OCI-LY7 (cell line): ENCODE measurements at regions not wholly inside any gene's neighbourhood (a gene's known extent, or its start where the extent isn't known, plus 50 kb on each side); places are given as distances from the start of the nearest gene placed in this dataset.

Source experiments
- BruUV-seq: library from RNA; stranded (reverse); fragments of 400-500 nt; replicated peaks from 2 replicates; lab custom pipeline; 2021; lab: Mats Ljungman, UMichigan
- CTCF ChIA-PET: fragments of 300-600 bp; sonication (Branson Sonifier 250); formaldehyde crosslinking; loops from one replicate; lab custom pipeline; 2022; ENCODE audit warnings: antibody characterized with exemption; ENCODE audit not compliant: unreplicated experiment; lab: Charles Lee
- POLR2A ChIA-PET: fragments of 300-600 bp; sonication (Branson Sonifier 250); formaldehyde crosslinking; loops from one replicate; lab custom pipeline; 2022; ENCODE audit warnings: antibody characterized with exemption; lab: Charles Lee
- DNase-seq: peaks from one replicate; pipeline ENCODE4 v3.0.0-alpha.2; 2015; ENCODE audit warnings: low spot score
- H2AFZ ChIP-seq: fragments of 200-600 bp; sonication (generic), shearing (Covaris generic); 2 replicates; pipeline ENCODE4 v1.6.1; 2014; ENCODE audit warnings: mild to moderate bottlenecking, antibody characterized with exemption, low read length, moderate library complexity
- H3K27ac ChIP-seq: fragments of 200-600 bp; sonication (generic); 2 replicates; pipeline ENCODE4 v1.5.1; 2014; ENCODE audit warnings: mixed run types, low read depth, mild to moderate bottlenecking, moderate library complexity, low read length, inconsistent platforms; ENCODE audit not compliant: poor library complexity, severe bottlenecking
- H3K36me3 ChIP-seq: fragments of 200-600 bp; sonication (generic); 2 replicates; pipeline ENCODE4 v1.6.1; 2014; ENCODE audit warnings: mild to moderate bottlenecking, antibody characterized with exemption, low read length, moderate library complexity, mixed read lengths; ENCODE audit not compliant: insufficient read depth
- H3K4me1 ChIP-seq: fragments of 200-600 bp; sonication (generic); 2 replicates; pipeline ENCODE4 v1.5.1; 2014; ENCODE audit warnings: mild to moderate bottlenecking, low read length; ENCODE audit not compliant: insufficient read depth, poor library complexity, severe bottlenecking
- H3K4me2 ChIP-seq: fragments of 200-600 bp; sonication (generic); 2 replicates; pipeline ENCODE4 v1.6.1; 2014; ENCODE audit warnings: mild to moderate bottlenecking, low read length
- H3K4me3 ChIP-seq: fragments of 200-600 bp; sonication (generic); 2 replicates; pipeline ENCODE4 v1.5.1; 2014; ENCODE audit warnings: mild to moderate bottlenecking, low read depth, low read length; ENCODE audit not compliant: poor library complexity, severe bottlenecking
- H3K79me2 ChIP-seq: fragments of 200-600 bp; sonication (generic); 2 replicates; pipeline ENCODE4 v1.6.1; 2016; ENCODE audit warnings: low read depth, mild to moderate bottlenecking, low read length, moderate library complexity, mixed read lengths; ENCODE audit not compliant: insufficient read depth
- H3K9me2 ChIP-seq: fragments of 200-600 bp; sonication (generic); 2 replicates; pipeline ENCODE4 v1.6.1; 2016; ENCODE audit warnings: mild to moderate bottlenecking, low read length, mixed read lengths; ENCODE audit not compliant: insufficient read depth
- H3K9me3 ChIP-seq: fragments of 200-600 bp; sonication (generic); 2 replicates; pipeline ENCODE4 v1.6.1; 2014; ENCODE audit warnings: mild to moderate bottlenecking, mixed run types, low read length, mixed read lengths
- H4K20me1 ChIP-seq: fragments of 200-600 bp; sonication (generic); 2 replicates; pipeline ENCODE4 v1.6.1; 2014; ENCODE audit warnings: mild to moderate bottlenecking, antibody characterized with exemption, low read length, moderate library complexity, mixed read lengths; ENCODE audit not compliant: insufficient read depth
- CTCF ChIP-seq: fragments of 200-600 bp; sonication (generic); conservative IDR thresholded peaks from 2 replicates; pipeline ENCODE4 v1.5.1; 2014; ENCODE audit warnings: mild to moderate bottlenecking, antibody characterized with exemption, low read length, moderate library complexity, mixed read lengths
- EZH2phosphoT487 ChIP-seq: fragments of 200-600 bp; sonication (generic); IDR thresholded peaks from 2 replicates; pipeline ENCODE4 v1.6.1; 2018; ENCODE audit warnings: low read depth, borderline replicate concordance, mild to moderate bottlenecking, mixed run types, antibody characterized with exemption, low read length, moderate library complexity, mixed read lengths
- intact Hi-C: fragments of 100-400 bp; cut with micrococcal nuclease; formaldehyde crosslinking; loops from one replicate; pipeline ENCODE4 v1.10.0; 2022; ENCODE audit not compliant: unreplicated experiment

GRCh38 chr4:133424605-133425004 lies 275.5 kb downstream of the PCDH10 start:
- no peak for DNase-seq
- no peak for TF ChIP-seq EZH2phosphoT487
- TF ChIP-seq CTCF = no peak
- no peaks in the 10 kb centered on the region for H3K79me2 ChIP-seq
- BruUV-seq = no TSS peak
- no peaks in the 10 kb centered on the region for H3K9me3 ChIP-seq
- intact Hi-C loops = no loop called here
- CTCF ChIA-PET = no interaction called here
- no peaks in the 10 kb centered on the region for H3K9me2 ChIP-seq
- POLR2A ChIA-PET = interaction anchor here (0.7 kb wide), 1 partner anchor 10 kb away, joined by 3 read pairs; no protein-coding TSS in a partner anchor
- no peak overlapping the region for H3K27ac ChIP-seq
- H3K36me3 ChIP-seq = no peaks in the 10 kb centered on the region
- no peak overlapping the region for H3K4me3 ChIP-seq
- no peaks in the 10 kb centered on the region for H3K4me1 ChIP-seq
- no peak overlapping the region for H3K4me2 ChIP-seq
- no peak overlapping the region for H2AFZ ChIP-seq
- H4K20me1 ChIP-seq = no peaks in the 10 kb centered on the region

- intact Hi-C loops = no loop called here
- Histone ChIP-seq H2AFZ (no peak overlapping the region), H4K20me1 (no peaks in the 10 kb centered on the region), H3K9me2 (no peaks in the 10 kb centered on the region), H3K27ac (no peak overlapping the region), H3K9me3 (no peaks in the 10 kb centered on the region), H3K4me1 (no peaks in the 10 kb centered on the region), H3K4me3 (no peak overlapping the region), H3K4me2 (no peak overlapping the region), H3K79me2 (no peaks in the 10 kb centered on the region), H3K36me3 (no peaks in the 10 kb centered on the region)
- no peak for DNase-seq
- ChIA-PET CTCF (no interaction called here), POLR2A (no interaction called here)
- TF ChIP-seq EZH2phosphoT487 (no peak), CTCF (no peak)
- BruUV-seq = no TSS peak
Measured at GRCh38 chr4:133403913-133404312, 254.8 kb downstream of the PCDH10 start.

- intact Hi-C loops = no loop called here
- TF ChIP-seq CTCF = no peak
- TF ChIP-seq EZH2phosphoT487 = no peak
- no peaks in the 10 kb centered on the region for H3K36me3 ChIP-seq
- H3K9me2 ChIP-seq = no peaks in the 10 kb centered on the region
- H3K4me2 ChIP-seq = no peak overlapping the region
- no peaks in the 10 kb centered on the region for H4K20me1 ChIP-seq
- no peak overlapping the region for H2AFZ ChIP-seq
- BruUV-seq = no TSS peak
- no peaks in the 10 kb centered on the region for H3K4me1 ChIP-seq
- no peaks in the 10 kb centered on the region for H3K79me2 ChIP-seq
- no peak for DNase-seq
- no peak overlapping the region for H3K27ac ChIP-seq
- CTCF ChIA-PET = no interaction called here
- H3K4me3 ChIP-seq = no peak overlapping the region
- H3K9me3 ChIP-seq = no peaks in the 10 kb centered on the region
- POLR2A ChIA-PET = interaction anchor here (0.5 kb wide), 1 partner anchor 8 kb away, joined by 4 read pairs; no protein-coding TSS in a partner anchor
Measured at GRCh38 chr4:133402616-133403015, 253.5 kb downstream of the PCDH10 start.
